H9 (cell line): ENCODE measurements at regions not wholly inside any gene's neighbourhood (a gene's known extent, or its start where the extent isn't known, plus 50 kb on each side); places are given as distances from the start of the nearest gene placed in this dataset.

ENCODE experiments used
- DNase-seq: peaks from one replicate; pipeline ENCODE4 v3.0.0-alpha.2; 2017
- H2AFZ ChIP-seq: one replicate; pipeline ENCODE4 v1.6.1; 2013; ENCODE audit warnings: mild to moderate bottlenecking, low read length, control low read depth, moderate library complexity
- H2AK5ac ChIP-seq: 2 replicates; pipeline ENCODE4 v1.6.1; 2013; ENCODE audit warnings: low read length, control low read depth, mixed read lengths; ENCODE audit not compliant: insufficient read length
- H2BK120ac ChIP-seq: one replicate; pipeline ENCODE4 v1.6.1; 2013; ENCODE audit warnings: low read depth, mild to moderate bottlenecking, low read length, control low read depth, inconsistent platforms; ENCODE audit not compliant: poor library complexity, severe bottlenecking
- H2BK12ac ChIP-seq: 2 replicates; pipeline ENCODE4 v1.6.1; 2013; ENCODE audit warnings: low read length, control low read depth, mixed read lengths, low read depth; ENCODE audit not compliant: insufficient read length
- H2BK15ac ChIP-seq: 2 replicates; pipeline ENCODE4 v1.6.1; 2013; ENCODE audit warnings: low read depth, low read length, control low read depth
- H2BK20ac ChIP-seq: one replicate; pipeline ENCODE4 v1.6.1; 2013; ENCODE audit warnings: low read depth, mild to moderate bottlenecking, low read length, control low read depth, inconsistent platforms; ENCODE audit not compliant: poor library complexity, severe bottlenecking
- H2BK5ac ChIP-seq: 2 replicates; pipeline ENCODE4 v1.6.1; 2013; ENCODE audit warnings: low read length, control low read depth, mixed read lengths; ENCODE audit not compliant: insufficient read length
- H3K14ac ChIP-seq: 2 replicates; pipeline ENCODE4 v1.6.1; 2013; ENCODE audit warnings: low read length, control low read depth; ENCODE audit not compliant: insufficient read depth
- H3K18ac ChIP-seq: 2 replicates; pipeline ENCODE4 v1.6.1; 2013; ENCODE audit warnings: low read depth, mild to moderate bottlenecking, mixed read lengths, low read length, control low read depth; ENCODE audit not compliant: insufficient read length
- H3K23ac ChIP-seq: 2 replicates; pipeline ENCODE4 v1.6.1; 2013; ENCODE audit warnings: low read length, control low read depth, mixed read lengths, low read depth; ENCODE audit not compliant: insufficient read length
- H3K23me2 ChIP-seq: 2 replicates; pipeline ENCODE4 v1.6.1; 2013; ENCODE audit warnings: low read depth, mild to moderate bottlenecking, mixed read lengths, low read length, control low read depth; ENCODE audit not compliant: insufficient read length, poor library complexity, severe bottlenecking
- H3K27ac ChIP-seq: 2 replicates; pipeline ENCODE4 v1.5.1; 2013; ENCODE audit warnings: low read length, control low read depth, mixed read lengths, low read depth; ENCODE audit not compliant: insufficient read length
- H3K27me3 ChIP-seq: 2 replicates; pipeline ENCODE4 v1.6.1; 2013; ENCODE audit warnings: low read length, control low read depth, inconsistent platforms; ENCODE audit not compliant: insufficient read depth
- H3K4ac ChIP-seq: 2 replicates; pipeline ENCODE4 v1.6.1; 2013; ENCODE audit warnings: low read depth, mild to moderate bottlenecking, control low read depth, inconsistent platforms, low read length, moderate library complexity
- H3K4me1 ChIP-seq: 2 replicates; pipeline ENCODE4 v1.6.1; 2013; ENCODE audit warnings: low read length, control low read depth, inconsistent platforms; ENCODE audit not compliant: insufficient read depth
- H3K4me2 ChIP-seq: 2 replicates; pipeline ENCODE4 v1.6.1; 2013; ENCODE audit warnings: low read length, control low read depth, mixed read lengths; ENCODE audit not compliant: insufficient read length, insufficient read depth
- H3K56ac ChIP-seq: 2 replicates; pipeline ENCODE4 v1.6.1; 2013; ENCODE audit warnings: low read depth, mild to moderate bottlenecking, mixed read lengths, low read length, control low read depth; ENCODE audit not compliant: insufficient read length
- H3K79me1 ChIP-seq: 2 replicates; pipeline ENCODE4 v1.6.1; 2013; ENCODE audit warnings: low read depth, mild to moderate bottlenecking, moderate library complexity, low read length, control low read depth, inconsistent platforms; ENCODE audit not compliant: insufficient read depth, poor library complexity, severe bottlenecking
- H3K79me2 ChIP-seq: 2 replicates; pipeline ENCODE4 v1.6.1; 2013; ENCODE audit warnings: low read length, control low read depth, inconsistent platforms; ENCODE audit not compliant: insufficient read depth
- H3K9ac ChIP-seq: 2 replicates; pipeline ENCODE4 v1.6.1; 2013; ENCODE audit warnings: low read length, control low read depth, mixed read lengths; ENCODE audit not compliant: insufficient read length; ENCODE audit errors: extremely low read depth
- H3K9me3 ChIP-seq: one replicate; pipeline ENCODE4 v1.6.1; 2013; ENCODE audit warnings: low read depth, low read length, inconsistent platforms; ENCODE audit not compliant: control insufficient read depth
- H3T11ph ChIP-seq: one replicate; pipeline ENCODE4 v1.6.1; 2013; ENCODE audit warnings: mild to moderate bottlenecking, low read length, control low read depth, inconsistent platforms
- H4K20me1 ChIP-seq: one replicate; pipeline ENCODE4 v1.6.1; 2013; ENCODE audit not compliant: control insufficient read depth, insufficient read length, insufficient read depth
- H4K5ac ChIP-seq: 2 replicates; pipeline ENCODE4 v1.6.1; 2013; ENCODE audit warnings: low read depth, mild to moderate bottlenecking, mixed read lengths, low read length, control low read depth; ENCODE audit not compliant: insufficient read length
- H4K8ac ChIP-seq: replicated peaks from 2 replicates; pipeline ENCODE4 v1.6.1; 2013; ENCODE audit warnings: low read length, control low read depth, mixed read lengths, low read depth; ENCODE audit not compliant: insufficient read length
- H4K91ac ChIP-seq: 2 replicates; pipeline ENCODE4 v1.6.1; 2013; ENCODE audit warnings: low read depth, mild to moderate bottlenecking, moderate library complexity, mixed read lengths, low read length, control low read depth; ENCODE audit not compliant: insufficient read length
- H3K27ac Mint-ChIP-seq, 3 experiments: 2 replicates in 2 of 3; 3 replicates in 1 of 3; pipeline ENCODE4 v1.8.0; 2020 to 2021; ENCODE audit warnings: mixed read lengths in 3 of 3, mild to moderate bottlenecking in 1 of 3, moderate library complexity in 1 of 3
- H3K27me3 Mint-ChIP-seq: 2 replicates; pipeline ENCODE4 v1.8.0; 2021; ENCODE audit warnings: low read depth, mild to moderate bottlenecking, moderate library complexity, mixed read lengths
- H3K36me3 Mint-ChIP-seq, 3 experiments: 2 replicates in 2 of 3; 3 replicates in 1 of 3; pipeline ENCODE4 v1.8.0; 2020 to 2021; ENCODE audit warnings: low read depth in 3 of 3, mixed read lengths in 3 of 3; ENCODE audit not compliant: insufficient read depth in 1 of 3
- H3K4me1 Mint-ChIP-seq, 2 experiments: 2 replicates each; pipeline ENCODE4 v1.8.0; 2020; ENCODE audit warnings: mixed read lengths in 2 of 2
- H3K4me3 Mint-ChIP-seq, 2 experiments: 2 replicates in 1 of 2; 3 replicates in 1 of 2; pipeline ENCODE4 v1.8.0; 2020 to 2021; ENCODE audit warnings: mild to moderate bottlenecking in 2 of 2, mixed read lengths in 2 of 2, moderate library complexity in 1 of 2
- H3K9me3 Mint-ChIP-seq, 2 experiments: 2 replicates in 1 of 2; 3 replicates in 1 of 2; pipeline ENCODE4 v1.8.0; 2020; ENCODE audit warnings: mild to moderate bottlenecking in 2 of 2, mixed read lengths in 2 of 2, moderate library complexity in 1 of 2
- WGBS: extraction: QIAGEN DNeasy Blood & Tissue Kit; methylation state at CpG from one replicate; pipeline ENCODE4 v1.1.7; 2013; ENCODE audit warnings: missing lambda C conversion rate, low lambda C conversion rate, mixed read lengths; ENCODE audit not compliant: insufficient read length; ENCODE audit errors: extremely low coverage; 5-methylcytosine and 5-hydroxymethylcytosine counted together
- TF ChIP-seq, protein P1 (sequence below): fragments of 200-600 bp; sonication (generic); conservative IDR thresholded peaks from 3 replicates; pipeline ENCODE4 v1.8.0; 2021; ENCODE audit warnings: antibody characterized with exemption, mild to moderate bottlenecking

DNA sequence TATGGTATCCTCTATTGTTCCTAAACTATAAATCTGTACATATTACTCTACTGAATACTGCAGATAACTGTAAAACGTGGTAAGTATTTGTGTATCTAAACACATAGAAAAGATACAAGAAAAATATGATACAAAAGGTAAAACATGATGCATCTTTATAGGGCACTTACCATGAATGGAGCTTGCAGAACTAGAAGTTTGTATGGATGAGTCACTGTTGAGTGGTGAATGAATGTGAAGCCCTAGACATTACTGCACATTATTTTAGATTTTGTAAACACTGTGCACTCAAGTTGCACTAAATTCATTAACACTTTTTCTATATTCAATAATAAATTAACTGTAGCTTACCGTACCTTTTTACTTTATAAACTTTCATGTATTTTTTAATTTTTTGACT lies 357.5 kb downstream of the ZWINT start:
- Histone ChIP-seq H3K18ac (no peak overlapping the region), H3K9me3 (no peaks in the 10 kb centered on the region), H2BK5ac (no peak overlapping the region), H3K27me3 (no peaks in the 10 kb centered on the region), H3K4me1 (no peaks in the 10 kb centered on the region), H2AK5ac (no peak overlapping the region), H3K79me2 (no peaks in the 10 kb centered on the region), H2BK15ac (no peak overlapping the region), H3T11ph (no peak overlapping the region), H3K79me1 (no peaks in the 10 kb centered on the region), H3K14ac (no peak overlapping the region), H4K91ac (no peak overlapping the region), H2BK20ac (no peak overlapping the region), H3K4me2 (no peak overlapping the region), H3K4ac (no peak overlapping the region), H4K20me1 (no peaks in the 10 kb centered on the region), H3K56ac (no peak overlapping the region), H3K27ac (no peak overlapping the region), H2BK12ac (no peak overlapping the region), H4K8ac (no peak overlapping the region), H2BK120ac (no peak overlapping the region), H4K5ac (no peak overlapping the region), H3K23me2 (no peaks in the 10 kb centered on the region), H3K9ac (no peak overlapping the region), H3K23ac (no peak overlapping the region), H2AFZ (no peak overlapping the region)
- no peak overlapping the region for H3K27ac Mint-ChIP-seq
- H3K27me3 Mint-ChIP-seq = no peaks in the 10 kb centered on the region
- 100% methylated on average over 1 of the region's 2 CpGs for WGBS
- TF ChIP-seq, protein P1, sequence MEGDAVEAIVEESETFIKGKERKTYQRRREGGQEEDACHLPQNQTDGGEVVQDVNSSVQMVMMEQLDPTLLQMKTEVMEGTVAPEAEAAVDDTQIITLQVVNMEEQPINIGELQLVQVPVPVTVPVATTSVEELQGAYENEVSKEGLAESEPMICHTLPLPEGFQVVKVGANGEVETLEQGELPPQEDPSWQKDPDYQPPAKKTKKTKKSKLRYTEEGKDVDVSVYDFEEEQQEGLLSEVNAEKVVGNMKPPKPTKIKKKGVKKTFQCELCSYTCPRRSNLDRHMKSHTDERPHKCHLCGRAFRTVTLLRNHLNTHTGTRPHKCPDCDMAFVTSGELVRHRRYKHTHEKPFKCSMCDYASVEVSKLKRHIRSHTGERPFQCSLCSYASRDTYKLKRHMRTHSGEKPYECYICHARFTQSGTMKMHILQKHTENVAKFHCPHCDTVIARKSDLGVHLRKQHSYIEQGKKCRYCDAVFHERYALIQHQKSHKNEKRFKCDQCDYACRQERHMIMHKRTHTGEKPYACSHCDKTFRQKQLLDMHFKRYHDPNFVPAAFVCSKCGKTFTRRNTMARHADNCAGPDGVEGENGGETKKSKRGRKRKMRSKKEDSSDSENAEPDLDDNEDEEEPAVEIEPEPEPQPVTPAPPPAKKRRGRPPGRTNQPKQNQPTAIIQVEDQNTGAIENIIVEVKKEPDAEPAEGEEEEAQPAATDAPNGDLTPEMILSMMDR = no peak
- no peaks in the 10 kb centered on the region for H3K36me3 Mint-ChIP-seq
- DNase-seq = no peak
- no peaks in the 10 kb centered on the region for H3K9me3 Mint-ChIP-seq
- H3K4me3 Mint-ChIP-seq = no peak overlapping the region
- peaks cover 0 to 4% of the 10 kb centered on the region in 2 experiments; a peak in 2 of 4 replicates for H3K4me1 Mint-ChIP-seq
